GM12875 (cell line): ENCODE measurements at regions not wholly inside any gene's neighbourhood (a gene's known extent, or its start where the extent isn't known, plus 50 kb on each side); places are given as distances from the start of the nearest gene placed in this dataset.

Experiments used
- H3K4me3 ChIP-seq: one replicate; pipeline ENCODE4 v1.5.1; 2011; ENCODE audit warnings: low read depth, low read length, control low read depth
- CTCF ChIP-seq: IDR thresholded peaks from 2 replicates; pipeline ENCODE4 v1.5.1; 2011; ENCODE audit warnings: low read depth, mild to moderate bottlenecking, control low read depth, inconsistent platforms, low read length, moderate library complexity, borderline replicate concordance; ENCODE audit not compliant: insufficient read depth

- no peak for TF ChIP-seq CTCF
- no peak overlapping the region for H3K4me3 ChIP-seq
Observed at GRCh38 chr11:128193615-128194014, 393.7 kb downstream of the ETS1 start.

GRCh38 chr11:128190312-128190711 is 397.0 kb downstream of the ETS1 start:
- no peak overlapping the region for H3K4me3 ChIP-seq
- TF ChIP-seq CTCF, result no peak

GRCh38 chr11:128189823-128190222 is 397.5 kb downstream of the ETS1 start:
- no peak for TF ChIP-seq CTCF
- no peak overlapping the region for H3K4me3 ChIP-seq

- H3K4me3 ChIP-seq, result no peak overlapping the region
- TF ChIP-seq CTCF, result no peak
Observed at GRCh38 chr11:128188346-128189004, 398.9 kb downstream of the ETS1 start.

- no peak overlapping the region for H3K4me3 ChIP-seq
- no peak for TF ChIP-seq CTCF
Observed at GRCh38 chr11:128187835-128188234, 399.5 kb downstream of the ETS1 start.

- no peak for TF ChIP-seq CTCF
- H3K4me3 ChIP-seq, result no peak overlapping the region
Observed at GRCh38 chr11:128187377-128187776, 400.0 kb downstream of the ETS1 start.

GRCh38 chr11:128184981-128185380 is 402.4 kb downstream of the ETS1 start:
- no peak overlapping the region for H3K4me3 ChIP-seq
- TF ChIP-seq CTCF, result no peak
